HepG2 (cell line): ENCODE measurements at regions not wholly inside any gene's neighbourhood (a gene's known extent, or its start where the extent isn't known, plus 50 kb on each side); places are given as distances from the start of the nearest gene placed in this dataset.

ENCODE experiments used
- CHD2 ChIP-seq: IDR thresholded peaks from 2 replicates; pipeline ENCODE4 v1.6.1; 2011; ENCODE audit warnings: low read depth, low read length, improper control_type of control experiment
- ETV6 ChIP-seq: sonication (generic); formaldehyde crosslinking; conservative IDR thresholded peaks from 2 replicates; pipeline ENCODE4 v1.4.0; 2020; ENCODE audit warnings: missing genetic modification reagents
- EZH2 ChIP-seq: conservative IDR thresholded peaks from 2 replicates; pipeline ENCODE4 v1.6.1; 2012; ENCODE audit warnings: mild to moderate bottlenecking, low read depth, low read length, moderate library complexity
- MXD4 ChIP-seq: IDR thresholded peaks from 2 replicates; pipeline ENCODE4 v1.6.1; 2016; ENCODE audit warnings: mild to moderate bottlenecking, missing biosample characterization, missing genetic modification reagents
- REST ChIP-seq, 2 experiments: IDR thresholded peaks; 2 replicates each; pipeline ENCODE4 v1.6.1; 2011 to 2012; ENCODE audit warnings: low read length in 2 of 2, borderline replicate concordance in 1 of 2, low read depth in 1 of 2, mild to moderate bottlenecking in 1 of 2, moderate library complexity in 1 of 2
- RFX5 ChIP-seq: IDR thresholded peaks from 2 replicates; pipeline ENCODE4 v1.6.1; 2011; ENCODE audit warnings: low read depth, low read length, improper control_type of control experiment
- SIX4 ChIP-seq: sonication (generic); formaldehyde crosslinking; IDR thresholded peaks from 2 replicates; pipeline ENCODE4 v1.4.0; 2020; ENCODE audit warnings: missing genetic modification reagents
- ZNF124 ChIP-seq: sonication (generic); formaldehyde crosslinking; IDR thresholded peaks from 2 replicates; pipeline ENCODE4 v1.4.0; 2020; ENCODE audit warnings: missing genetic modification reagents
- TF ChIP-seq, protein P1 (sequence below): sonication (generic); formaldehyde crosslinking; IDR thresholded peaks from 2 replicates; pipeline ENCODE4 v1.4.0; 2020; ENCODE audit warnings: missing genetic modification reagents
- TF ChIP-seq, protein P2 (sequence below): sonication (generic); formaldehyde crosslinking; IDR thresholded peaks from 2 replicates; pipeline ENCODE4 v1.5.0; 2020; ENCODE audit warnings: mild to moderate bottlenecking, missing genetic modification reagents, moderate library complexity

GRCh38 chr9:111237447-111237846 is 92.6 kb downstream of the OR2K2 start:
- TF ChIP-seq, protein P1, sequence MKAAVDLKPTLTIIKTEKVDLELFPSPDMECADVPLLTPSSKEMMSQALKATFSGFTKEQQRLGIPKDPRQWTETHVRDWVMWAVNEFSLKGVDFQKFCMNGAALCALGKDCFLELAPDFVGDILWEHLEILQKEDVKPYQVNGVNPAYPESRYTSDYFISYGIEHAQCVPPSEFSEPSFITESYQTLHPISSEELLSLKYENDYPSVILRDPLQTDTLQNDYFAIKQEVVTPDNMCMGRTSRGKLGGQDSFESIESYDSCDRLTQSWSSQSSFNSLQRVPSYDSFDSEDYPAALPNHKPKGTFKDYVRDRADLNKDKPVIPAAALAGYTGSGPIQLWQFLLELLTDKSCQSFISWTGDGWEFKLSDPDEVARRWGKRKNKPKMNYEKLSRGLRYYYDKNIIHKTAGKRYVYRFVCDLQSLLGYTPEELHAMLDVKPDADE (CRISPR knock-in tag), result no peak
- TF ChIP-seq ZNF124 (CRISPR knock-in tag), result no peak
- TF ChIP-seq SIX4 (CRISPR knock-in tag), result no peak
- no peak for TF ChIP-seq CHD2
- no peak for TF ChIP-seq MXD4 (CRISPR knock-in tag)
- TF ChIP-seq RFX5, result no peak
- no peak for TF ChIP-seq EZH2
- TF ChIP-seq REST (IDR thresholded peaks at IDR 0.05; ENCODE audit: borderline replicate concordance in 1 of 2, low read depth in 1 of 2, low read length in 2 of 2), result no peak
- TF ChIP-seq, protein P2, sequence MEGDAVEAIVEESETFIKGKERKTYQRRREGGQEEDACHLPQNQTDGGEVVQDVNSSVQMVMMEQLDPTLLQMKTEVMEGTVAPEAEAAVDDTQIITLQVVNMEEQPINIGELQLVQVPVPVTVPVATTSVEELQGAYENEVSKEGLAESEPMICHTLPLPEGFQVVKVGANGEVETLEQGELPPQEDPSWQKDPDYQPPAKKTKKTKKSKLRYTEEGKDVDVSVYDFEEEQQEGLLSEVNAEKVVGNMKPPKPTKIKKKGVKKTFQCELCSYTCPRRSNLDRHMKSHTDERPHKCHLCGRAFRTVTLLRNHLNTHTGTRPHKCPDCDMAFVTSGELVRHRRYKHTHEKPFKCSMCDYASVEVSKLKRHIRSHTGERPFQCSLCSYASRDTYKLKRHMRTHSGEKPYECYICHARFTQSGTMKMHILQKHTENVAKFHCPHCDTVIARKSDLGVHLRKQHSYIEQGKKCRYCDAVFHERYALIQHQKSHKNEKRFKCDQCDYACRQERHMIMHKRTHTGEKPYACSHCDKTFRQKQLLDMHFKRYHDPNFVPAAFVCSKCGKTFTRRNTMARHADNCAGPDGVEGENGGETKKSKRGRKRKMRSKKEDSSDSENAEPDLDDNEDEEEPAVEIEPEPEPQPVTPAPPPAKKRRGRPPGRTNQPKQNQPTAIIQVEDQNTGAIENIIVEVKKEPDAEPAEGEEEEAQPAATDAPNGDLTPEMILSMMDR (CRISPR knock-in tag), result no peak
- no peak for TF ChIP-seq ETV6 (CRISPR knock-in tag)
